ENCODE measurements at regions not wholly inside any gene's neighbourhood (a gene's known extent, or its start where the extent isn't known, plus 50 kb on each side); places are given as distances from the start of the nearest gene placed in this dataset.
A peak's percentile ranks its signal among the peaks of the same experiment; 100 is the strongest.
"Not testable (repeated sequence)": the region's sequence is repeated elsewhere in the genome, so short reads cannot be mapped to it uniquely, and the experiment has no call there.

DNA sequence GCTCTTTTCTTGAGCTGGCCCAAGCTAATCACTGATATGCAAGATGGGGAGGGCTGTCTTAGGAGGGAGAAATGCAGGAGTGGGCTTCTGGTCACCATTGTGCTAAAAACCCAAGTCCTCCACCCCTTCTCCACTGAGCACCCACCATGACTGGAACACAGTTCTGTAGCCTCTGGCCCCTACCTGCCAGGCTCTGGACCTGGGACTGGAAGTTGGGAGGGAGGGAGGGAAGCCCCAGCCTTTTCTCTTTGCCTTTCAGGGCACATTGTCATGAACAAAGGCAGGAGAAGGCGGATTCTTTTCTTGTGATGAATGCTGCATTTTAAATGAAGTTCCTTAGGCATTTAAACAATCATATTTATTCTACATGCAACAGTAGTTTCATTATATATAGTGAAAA, 559.1 kb upstream of the TRPC7 start:
- no peak for DNase-seq

DNA sequence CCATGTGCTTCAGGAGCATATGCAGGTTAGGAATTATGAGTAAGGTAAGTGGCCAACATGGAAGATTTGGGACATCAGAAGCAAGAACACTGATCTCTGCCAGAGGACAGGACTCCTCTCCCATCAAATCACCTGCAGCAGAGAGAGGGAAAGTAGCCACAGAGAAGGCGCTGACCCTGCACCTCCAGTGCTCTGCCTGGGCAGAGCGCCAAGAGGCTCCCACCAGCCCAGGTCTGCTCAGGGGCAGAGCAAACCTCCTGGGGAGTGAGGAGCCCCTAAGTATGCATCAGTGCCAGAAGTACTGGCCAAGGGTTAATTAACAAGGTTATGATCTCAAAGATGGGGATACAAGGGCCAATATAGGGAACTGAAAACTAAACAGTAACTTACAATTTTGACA, 545.3 kb upstream of the TRPC7 start:
- DNase-seq = no peak

GRCh38 chr5:136909906-136910305, 544.6 kb upstream of the TRPC7 start:
- no peak for DNase-seq

DNA sequence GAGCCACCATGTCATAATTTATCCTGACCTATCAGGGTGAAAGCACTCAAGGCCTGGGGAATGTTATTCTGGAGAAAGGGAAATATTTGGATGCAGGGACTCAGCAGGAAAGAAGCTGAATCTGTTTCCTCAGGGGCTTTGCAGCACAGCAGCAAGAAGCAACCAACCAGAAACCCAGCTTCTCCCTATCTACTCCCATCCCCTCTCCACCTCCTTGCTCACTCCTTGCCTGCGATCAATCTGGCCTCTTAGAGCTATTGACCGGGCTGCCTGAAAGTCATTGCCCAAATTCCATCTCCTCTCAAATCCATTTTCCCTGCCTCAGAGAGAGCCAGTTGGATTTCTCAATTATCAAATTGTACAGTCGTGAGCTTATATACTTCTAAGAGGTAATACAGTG, 542.0 kb upstream of the TRPC7 start:
- no peak for DNase-seq

- no peak for DNase-seq
Measured at GRCh38 chr5:136906545-136906944, 541.2 kb upstream of the TRPC7 start.

GRCh38 chr5:136905571-136905970, 540.2 kb upstream of the TRPC7 start:
- peak in 1 of 3 experiments; percentile 2 for DNase-seq

- no peak for DNase-seq
Measured at GRCh38 chr5:136894070-136894469, 528.7 kb upstream of the TRPC7 start.

GRCh38 chr5:136892000-136892399, 526.7 kb upstream of the TRPC7 start:
- no peak for DNase-seq

GRCh38 chr5:136891175-136891972, 526.0 kb upstream of the TRPC7 start:
- DNase-seq = peak in 1 of 3 experiments; percentile 20

GRCh38 chr5:136890431-136891148, 525.2 kb upstream of the TRPC7 start:
- DNase-seq = peak in 1 of 3 experiments; percentile 57

GRCh38 chr5:136886608-136887007, 521.3 kb upstream of the TRPC7 start:
- DNase-seq = no peak

GRCh38 chr5:136864960-136865359, 499.6 kb upstream of the TRPC7 start:
- no peak for DNase-seq

- DNase-seq = no peak
Measured at GRCh38 chr5:136856648-136857047, 491.3 kb upstream of the TRPC7 start.

DNA sequence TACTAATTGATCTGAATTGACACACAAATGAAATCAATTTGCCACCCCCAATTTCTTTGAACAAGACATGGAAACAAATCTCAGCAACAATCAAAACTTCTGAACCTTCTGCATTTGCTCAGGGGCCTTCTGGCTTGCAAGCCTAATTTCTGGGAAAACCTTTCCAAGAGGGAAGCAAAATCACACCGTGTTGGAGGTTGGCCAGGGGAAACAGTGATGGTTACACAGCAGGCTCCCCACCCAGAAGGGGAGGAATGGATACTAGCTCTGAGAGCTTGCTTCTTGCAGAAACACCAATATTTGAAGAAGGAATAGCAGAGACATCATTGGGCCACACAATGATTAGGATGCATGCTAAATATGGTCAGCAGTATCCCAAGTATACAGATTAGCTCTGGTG, 488.6 kb upstream of the TRPC7 start:
- DNase-seq = no peak

- DNase-seq = no peak
Measured at GRCh38 chr5:136840601-136841000, 475.3 kb upstream of the TRPC7 start.

GRCh38 chr5:136836093-136836492, 470.7 kb upstream of the TRPC7 start:
- no peak for DNase-seq

DNA sequence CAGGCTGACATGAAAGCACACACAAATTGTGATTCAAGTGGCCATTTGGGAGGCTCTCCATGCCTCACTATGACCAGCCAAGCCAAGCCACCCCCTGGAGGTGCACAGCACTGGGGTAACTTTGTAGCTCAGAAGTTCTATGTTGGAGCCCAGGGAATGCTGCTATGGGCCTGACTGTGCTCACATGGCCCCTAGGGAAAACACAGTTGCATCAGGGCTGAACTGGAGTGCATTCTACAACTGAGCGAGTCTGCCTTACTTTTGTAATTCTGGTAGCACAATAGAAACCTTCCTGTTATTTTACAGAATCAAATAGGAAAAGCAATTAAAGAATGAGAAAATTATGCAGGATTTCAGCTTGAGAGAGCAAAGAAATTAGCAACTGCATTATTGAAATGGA, 455.5 kb upstream of the TRPC7 start:
- DNase-seq = no peak

GRCh38 chr5:136819526-136820302, 454.4 kb upstream of the TRPC7 start:
- peak in 1 of 3 experiments; percentile 1 for DNase-seq

DNA sequence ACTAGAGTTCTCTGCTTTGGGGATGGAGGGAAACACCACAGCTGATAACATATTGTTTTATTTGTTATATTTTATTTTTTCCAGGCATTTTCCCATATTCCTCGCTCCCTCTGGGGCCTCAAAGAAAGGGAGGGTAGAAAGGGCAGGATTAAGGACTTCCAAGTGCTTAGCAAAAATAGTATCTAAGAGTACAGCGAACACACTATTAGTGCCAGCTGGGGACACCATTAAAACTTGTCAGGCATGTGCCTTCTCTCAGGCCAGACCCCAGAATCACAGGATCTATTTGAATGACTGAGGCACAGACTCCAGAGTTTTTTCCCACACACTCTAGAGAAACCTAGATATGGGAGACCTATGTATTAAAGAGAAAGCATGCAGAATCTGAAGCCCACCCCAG, 451.0 kb upstream of the TRPC7 start:
- no peak for DNase-seq

DNA sequence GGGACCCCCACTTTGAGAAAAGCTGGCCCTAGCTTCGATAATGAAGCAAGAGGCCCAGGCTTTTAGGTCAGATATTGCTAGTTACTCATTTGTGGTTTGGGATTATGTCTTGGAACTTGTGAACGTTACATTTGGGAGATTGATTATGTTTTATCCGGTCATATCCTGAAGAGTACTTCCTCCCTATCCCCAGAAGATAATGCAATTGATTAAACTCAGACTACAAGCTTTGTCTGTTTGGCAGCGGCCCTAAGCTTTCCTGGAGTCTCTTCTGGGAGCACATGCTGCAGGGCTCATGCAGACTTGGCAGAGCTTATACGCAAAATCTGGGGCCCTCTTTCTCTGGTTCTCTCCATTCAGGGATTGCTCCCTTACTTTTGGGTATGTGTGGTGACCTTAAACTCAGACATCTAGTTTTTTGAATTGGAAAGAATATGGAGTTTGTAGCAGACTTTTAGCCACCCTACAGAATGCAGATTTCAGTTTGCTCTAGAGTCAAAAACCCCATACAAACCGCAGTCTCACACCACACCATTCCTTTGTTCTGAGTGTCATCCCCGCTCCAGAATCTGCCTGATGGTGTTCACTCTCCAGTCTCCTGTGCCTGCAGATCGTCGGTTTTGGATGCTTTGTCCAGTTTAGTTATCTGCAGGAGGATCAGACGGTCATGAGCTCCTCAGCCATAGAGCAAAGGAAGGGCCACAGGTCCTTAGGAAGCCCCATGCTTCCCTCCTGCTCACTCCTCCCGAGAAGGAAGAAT, 449.5 kb upstream of the TRPC7 start:
- DNase-seq = no peak

DNA sequence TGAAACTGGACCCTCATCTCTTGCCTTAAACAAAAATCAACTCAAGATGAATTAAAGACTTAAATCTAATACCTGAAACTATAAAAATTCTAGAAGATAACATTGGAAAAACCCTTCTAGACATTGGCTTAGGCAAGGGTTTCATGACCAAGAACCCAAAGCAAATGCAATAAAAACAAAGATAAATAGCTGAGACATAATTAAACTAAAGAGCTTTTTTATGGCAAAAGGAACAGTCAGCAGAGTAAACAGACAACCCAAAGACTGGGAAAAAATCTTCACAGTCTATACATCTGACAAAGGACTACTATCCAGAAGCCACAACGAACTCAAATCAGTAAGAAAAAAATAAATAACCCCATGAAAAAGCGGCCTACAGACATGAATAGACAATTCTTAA, 446.9 kb upstream of the TRPC7 start:
- DNase-seq = not testable (repeated sequence)

DNA sequence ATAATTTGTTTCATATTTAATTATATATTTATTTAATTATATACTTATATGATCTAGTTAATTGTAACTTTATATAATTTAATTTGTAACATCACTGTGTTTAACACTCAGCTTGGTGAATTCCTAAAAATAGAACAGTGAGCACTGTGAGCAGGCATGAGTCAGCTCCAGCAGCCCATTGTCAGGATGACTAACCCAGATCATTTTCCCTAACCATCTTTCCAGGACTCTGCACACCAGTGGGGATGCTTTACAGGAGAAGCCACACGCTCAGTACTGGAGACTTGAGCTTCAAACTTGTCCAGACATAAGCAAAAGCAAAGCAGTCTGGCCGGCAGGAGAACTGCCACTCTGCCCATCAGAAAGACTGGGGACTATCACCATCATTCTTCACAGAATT, 446.2 kb upstream of the TRPC7 start:
- no peak for DNase-seq

GRCh38 chr5:136811086-136811485, 445.7 kb upstream of the TRPC7 start:
- no peak for DNase-seq

Data from NCI-H1417 (cell line).